Esophagus squamous epithelium (tissue), 4 donors: ENCODE measurements at regions not wholly inside any gene's neighbourhood (a gene's known extent, or its start where the extent isn't known, plus 50 kb on each side); places are given as distances from the start of the nearest gene placed in this dataset.

Experiments
- CTCF ChIP-seq, 6 experiments: fragments of 450-650 bp in 4 of 6; fragments of 200-600 bp in 2 of 6; sonication (generic) in 2 of 6; IDR thresholded peaks; one replicate each; pipeline ENCODE4 v1.5.1; 2016 to 2019; ENCODE audit warnings: antibody characterized with exemption in 6 of 6, mild to moderate bottlenecking in 4 of 6, moderate library complexity in 4 of 6
- POLR2A ChIP-seq, 4 donors: fragments of 450-650 bp; IDR thresholded peaks; one replicate each; pipeline ENCODE4 v1.6.1; 2017; ENCODE audit warnings: antibody characterized with exemption in 4 of 4, mild to moderate bottlenecking in 4 of 4, moderate library complexity in 3 of 4

GRCh38 chr6:53410508-53411258, 61.9 kb upstream of the ELOVL5 start:
- TF ChIP-seq CTCF (IDR thresholded peaks at IDR 0.05) (peak; percentile 33 to 82 (median 62)), POLR2A (IDR thresholded peaks at IDR 0.05) (no peak)
